HFF-Myc (cell line): ENCODE measurements at regions not wholly inside any gene's neighbourhood (a gene's known extent, or its start where the extent isn't known, plus 50 kb on each side); places are given as distances from the start of the nearest gene placed in this dataset.

ENCODE experiments used
- DNase-seq: peaks from one replicate; pipeline ENCODE4 v3.0.0-alpha.2; 2011; ENCODE audit warnings: low read depth; ENCODE audit errors: extremely low read depth
- H3K4me3 ChIP-seq: replicated peaks from 2 replicates; pipeline ENCODE4 v1.5.1; 2011; ENCODE audit warnings: low read depth, mild to moderate bottlenecking, control low read depth, low read length
- TF ChIP-seq, protein P1 (sequence below): IDR thresholded peaks from 2 replicates; pipeline ENCODE4 v1.5.1; 2012; ENCODE audit warnings: mild to moderate bottlenecking, low read depth, low read length, control low read depth; ENCODE audit errors: missing control alignments

DNA sequence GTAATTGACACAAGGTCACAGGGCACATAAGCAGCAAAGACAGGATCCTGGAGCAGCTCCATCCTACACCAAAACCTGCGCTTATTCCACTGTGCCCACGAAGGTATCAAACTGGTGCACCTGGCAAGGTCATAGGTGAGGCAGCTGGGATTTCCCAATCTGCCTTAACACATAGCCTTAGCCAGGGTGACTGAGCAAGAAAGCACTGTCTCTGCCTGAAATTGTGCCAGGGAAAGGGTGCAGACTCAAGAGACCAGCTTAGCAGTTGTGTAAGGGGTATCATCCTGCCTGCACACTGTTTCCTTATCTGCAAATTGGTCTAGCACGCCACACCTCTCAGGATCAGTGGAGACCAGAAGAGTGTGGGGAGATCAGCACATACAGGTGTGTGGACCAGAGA lies 82.8 kb downstream of the MAFB start:
- H3K4me3 ChIP-seq, result no peak overlapping the region
- TF ChIP-seq, protein P1, sequence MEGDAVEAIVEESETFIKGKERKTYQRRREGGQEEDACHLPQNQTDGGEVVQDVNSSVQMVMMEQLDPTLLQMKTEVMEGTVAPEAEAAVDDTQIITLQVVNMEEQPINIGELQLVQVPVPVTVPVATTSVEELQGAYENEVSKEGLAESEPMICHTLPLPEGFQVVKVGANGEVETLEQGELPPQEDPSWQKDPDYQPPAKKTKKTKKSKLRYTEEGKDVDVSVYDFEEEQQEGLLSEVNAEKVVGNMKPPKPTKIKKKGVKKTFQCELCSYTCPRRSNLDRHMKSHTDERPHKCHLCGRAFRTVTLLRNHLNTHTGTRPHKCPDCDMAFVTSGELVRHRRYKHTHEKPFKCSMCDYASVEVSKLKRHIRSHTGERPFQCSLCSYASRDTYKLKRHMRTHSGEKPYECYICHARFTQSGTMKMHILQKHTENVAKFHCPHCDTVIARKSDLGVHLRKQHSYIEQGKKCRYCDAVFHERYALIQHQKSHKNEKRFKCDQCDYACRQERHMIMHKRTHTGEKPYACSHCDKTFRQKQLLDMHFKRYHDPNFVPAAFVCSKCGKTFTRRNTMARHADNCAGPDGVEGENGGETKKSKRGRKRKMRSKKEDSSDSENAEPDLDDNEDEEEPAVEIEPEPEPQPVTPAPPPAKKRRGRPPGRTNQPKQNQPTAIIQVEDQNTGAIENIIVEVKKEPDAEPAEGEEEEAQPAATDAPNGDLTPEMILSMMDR, result no peak
- DNase-seq, result no peak

DNA sequence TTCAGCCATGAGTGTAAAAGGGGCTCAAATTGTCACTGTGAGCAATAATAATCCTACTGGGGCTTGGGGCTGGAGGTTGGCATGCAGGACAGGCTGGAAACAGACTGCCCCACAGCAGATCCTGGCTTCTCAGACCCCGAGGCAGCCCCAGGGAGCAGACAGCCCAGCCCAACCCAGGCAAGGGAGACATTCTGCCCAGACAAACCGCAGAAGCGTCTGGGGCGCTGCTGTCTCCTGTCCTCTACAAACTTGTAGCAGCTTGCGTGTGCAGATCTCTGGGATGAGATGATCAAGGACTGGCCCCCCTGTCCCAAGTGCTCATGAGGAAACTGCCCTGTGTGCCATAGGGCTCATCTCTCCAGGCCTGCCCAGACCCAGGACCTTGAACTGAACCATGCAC lies 84.6 kb downstream of the MAFB start:
- no peak overlapping the region for H3K4me3 ChIP-seq
- no peak for DNase-seq
- TF ChIP-seq, protein P1, result no peak

DNA sequence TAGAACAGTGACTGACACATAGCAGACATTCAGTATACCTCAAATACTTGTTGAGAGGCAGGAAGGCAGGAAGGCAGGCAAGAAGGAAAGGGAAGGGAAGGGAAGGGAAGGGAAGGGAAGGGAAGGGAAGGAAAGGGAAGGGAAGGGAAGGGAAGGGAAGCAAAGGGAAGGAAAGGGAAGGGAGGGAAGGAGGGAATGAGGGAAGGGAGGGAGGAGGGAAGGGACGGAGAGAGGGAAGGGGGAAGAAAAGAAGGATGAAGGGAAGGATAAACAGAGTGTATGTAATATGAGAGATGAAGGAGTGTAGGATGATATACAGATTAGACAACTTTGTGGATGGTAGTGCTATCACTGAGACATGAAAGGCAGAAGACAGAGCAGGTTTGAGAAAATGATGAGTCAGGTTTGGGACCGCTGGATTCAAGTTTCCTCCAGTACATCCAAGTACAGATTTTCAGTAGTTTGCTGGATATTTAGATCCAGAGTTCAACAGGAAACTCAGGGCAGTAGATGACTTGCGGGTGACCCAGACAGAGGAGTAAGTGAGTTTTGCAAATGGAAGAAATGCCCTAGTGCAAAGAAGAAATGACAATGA lies 85.9 kb downstream of the MAFB start:
- no peak overlapping the region for H3K4me3 ChIP-seq
- TF ChIP-seq, protein P1, result no peak
- no peak for DNase-seq

DNA sequence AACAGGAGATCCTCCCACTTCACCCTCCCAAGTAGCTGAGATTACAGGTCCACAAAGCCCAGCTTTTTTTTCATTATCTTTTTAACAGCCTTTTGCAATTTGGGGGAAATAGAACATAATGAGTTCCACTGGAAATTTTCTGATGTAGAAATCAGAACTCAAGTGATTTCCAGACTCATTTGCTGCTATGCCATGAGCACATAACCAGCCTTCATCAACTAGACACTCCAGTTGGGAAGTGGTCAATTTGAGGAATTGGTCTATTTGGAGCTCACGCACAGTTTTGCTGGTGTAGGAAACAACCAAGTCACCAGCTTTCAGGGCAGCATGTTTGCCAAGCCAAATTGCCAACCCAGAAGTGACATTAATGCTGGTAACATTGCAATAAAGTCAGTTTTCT lies 86.7 kb downstream of the MAFB start:
- no peak for DNase-seq
- H3K4me3 ChIP-seq, result no peak overlapping the region
- TF ChIP-seq, protein P1, result no peak

DNA sequence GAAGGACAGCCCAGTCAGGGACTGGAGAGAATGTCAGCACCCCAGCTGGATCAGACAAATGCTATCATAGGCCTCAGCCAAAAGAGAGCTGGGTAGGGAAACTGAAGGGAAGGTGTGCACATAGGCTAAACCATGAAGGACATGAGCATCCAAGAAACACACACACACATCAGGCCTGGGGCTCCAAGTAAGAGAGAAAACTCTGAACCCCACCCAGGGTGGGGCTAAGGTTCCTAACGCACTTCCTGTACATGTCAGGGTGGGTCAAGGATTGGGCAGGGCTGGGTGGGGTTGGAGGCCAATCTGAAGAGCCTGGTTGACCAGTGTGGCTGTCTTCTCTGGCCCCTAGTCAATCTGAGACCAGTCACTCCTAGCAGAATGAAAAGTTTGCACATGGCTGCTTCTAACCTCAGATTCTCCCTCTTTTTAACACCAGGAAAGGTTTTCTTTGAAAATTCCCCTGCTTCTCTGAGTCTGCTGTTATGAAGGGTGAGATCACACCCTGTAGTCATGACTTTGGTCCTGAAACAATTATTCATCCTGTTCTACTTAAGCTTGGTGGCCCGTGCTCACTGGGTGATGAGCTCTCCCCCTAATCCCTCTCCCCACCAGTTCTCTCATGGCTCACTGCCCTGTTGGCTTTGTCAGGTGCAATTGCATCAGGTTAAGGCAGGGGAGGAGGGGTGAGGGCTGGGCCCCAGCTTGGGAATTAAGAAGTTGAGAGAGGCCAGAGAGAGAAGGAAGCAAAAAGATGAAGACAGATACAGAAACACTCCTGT lies 88.4 kb downstream of the MAFB start:
- no peak for DNase-seq
- TF ChIP-seq, protein P1, result no peak
- no peak overlapping the region for H3K4me3 ChIP-seq

DNA sequence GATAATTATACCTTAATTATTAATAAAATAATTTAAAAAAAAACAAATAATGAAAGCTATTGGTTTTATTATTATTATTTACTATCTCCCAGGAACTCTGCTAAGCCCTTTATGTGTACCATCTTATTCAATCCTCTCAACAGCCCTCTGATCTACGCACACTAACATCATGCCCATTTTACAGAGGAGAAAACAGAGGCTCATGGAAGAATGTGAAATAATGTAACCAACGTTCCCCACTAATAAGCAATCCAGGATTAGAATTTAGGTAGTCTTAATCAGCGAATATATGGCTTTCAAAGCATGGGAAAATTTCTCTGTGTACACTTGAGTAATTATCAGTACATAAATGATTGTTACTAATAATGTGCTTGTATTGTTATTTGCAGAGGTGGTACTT lies 89.0 kb downstream of the MAFB start:
- no peak for DNase-seq
- TF ChIP-seq, protein P1, result no peak
- no peak overlapping the region for H3K4me3 ChIP-seq
